SK-N-SH treated with all-trans-retinoic acid at 6 μM for 48 hours (cell line): ENCODE measurements at regions not wholly inside any gene's neighbourhood (a gene's known extent, or its start where the extent isn't known, plus 50 kb on each side); places are given as distances from the start of the nearest gene placed in this dataset.

Experiments
- ATAC-seq: fragments of 200-7000 bp; cut with Tn5 transposase; 3 replicates; pipeline ENCODE4 v1.9.1; 2020; ENCODE audit warnings: mild to moderate bottlenecking, moderate library complexity
- ARNTL ChIP-seq: fragments of 450-650 bp; formaldehyde crosslinking; IDR thresholded peaks from 2 replicates; pipeline ENCODE4 v1.5.0; 2020; ENCODE audit warnings: low read depth, mild to moderate bottlenecking, moderate library complexity, borderline replicate concordance
- ESRRG ChIP-seq: fragments of 250-450 bp; sonication (Bioruptor Pico); IDR thresholded peaks from 2 replicates; pipeline ENCODE4 v1.6.1; 2021; ENCODE audit warnings: mild to moderate bottlenecking
- GLIS3 ChIP-seq: fragments of 250-450 bp; sonication (Bioruptor Pico); IDR thresholded peaks from 2 replicates; pipeline ENCODE4 v1.5.0; 2020; ENCODE audit warnings: mild to moderate bottlenecking, moderate library complexity
- OSR1 ChIP-seq: fragments of 250-450 bp; sonication (Bioruptor Pico); IDR thresholded peaks from 2 replicates; pipeline ENCODE4 v1.8.0; 2022; ENCODE audit warnings: moderate library complexity, mild to moderate bottlenecking, inconsistent platforms
- PPARA ChIP-seq: fragments of 250-450 bp; sonication (Bioruptor Pico); IDR thresholded peaks from 2 replicates; pipeline ENCODE4 v1.5.0; 2020; ENCODE audit warnings: mild to moderate bottlenecking, borderline replicate concordance
- RARB ChIP-seq: fragments of 250-450 bp; sonication (Bioruptor Pico); IDR thresholded peaks from 2 replicates; pipeline ENCODE4 v1.8.0; 2021; ENCODE audit warnings: mild to moderate bottlenecking, moderate library complexity
- TCF4 ChIP-seq: fragments of 250-450 bp; sonication (Bioruptor Pico); IDR thresholded peaks from 2 replicates; pipeline ENCODE4 v1.8.0; 2021; ENCODE audit warnings: mild to moderate bottlenecking, moderate library complexity, borderline replicate concordance
- TOX ChIP-seq: fragments of 250-450 bp; sonication (Bioruptor Pico); IDR thresholded peaks from 2 replicates; pipeline ENCODE4 v1.8.0; 2021; ENCODE audit warnings: mild to moderate bottlenecking, moderate library complexity, borderline replicate concordance
- ZC3H10 ChIP-seq: fragments of 250-450 bp; sonication (Bioruptor Pico); IDR thresholded peaks from 2 replicates; pipeline ENCODE4 v1.5.1; 2021; ENCODE audit warnings: mild to moderate bottlenecking, moderate library complexity
- ZFP30 ChIP-seq: fragments of 450-650 bp; formaldehyde crosslinking; IDR thresholded peaks from 2 replicates; pipeline ENCODE4 v1.5.0; 2022; ENCODE audit warnings: mild to moderate bottlenecking, moderate library complexity
- ZNF70 ChIP-seq: fragments of 450-650 bp; formaldehyde crosslinking; IDR thresholded peaks from 2 replicates; pipeline ENCODE4 v1.5.0; 2020; ENCODE audit warnings: mild to moderate bottlenecking, moderate library complexity
- ZNF8 ChIP-seq: fragments of 450-650 bp; formaldehyde crosslinking; IDR thresholded peaks from 2 replicates; pipeline ENCODE4 v1.5.0; 2020; ENCODE audit warnings: mild to moderate bottlenecking, moderate library complexity
- TF ChIP-seq, protein P1 (sequence below): fragments of 250-450 bp; sonication (Bioruptor Pico); IDR thresholded peaks from 2 replicates; pipeline ENCODE4 v1.8.0; 2021; ENCODE audit warnings: low read depth, mild to moderate bottlenecking, moderate library complexity, borderline replicate concordance
- TF ChIP-seq, protein P2 (sequence below): fragments of 250-450 bp; sonication (Bioruptor Pico); IDR thresholded peaks from 2 replicates; pipeline ENCODE4 v1.5.1; 2021; ENCODE audit warnings: mild to moderate bottlenecking, moderate library complexity
- TF ChIP-seq, protein P3 (sequence below): fragments of 250-450 bp; sonication (Bioruptor Pico); IDR thresholded peaks from 2 replicates; pipeline ENCODE4 v1.8.0; 2020; ENCODE audit warnings: mild to moderate bottlenecking, moderate library complexity, borderline replicate concordance
- TF ChIP-seq, protein P4 (sequence below): fragments of 250-450 bp; sonication (Bioruptor Pico); IDR thresholded peaks from 2 replicates; pipeline ENCODE4 v1.5.1; 2020; ENCODE audit warnings: low read depth, mild to moderate bottlenecking, moderate library complexity

GRCh38 chr9:81476813-81477490 is 212.4 kb downstream of the TLE1 start:
- no peak for ATAC-seq
- no peak for TF ChIP-seq ZC3H10 (CRISPR knock-in tag)

DNA sequence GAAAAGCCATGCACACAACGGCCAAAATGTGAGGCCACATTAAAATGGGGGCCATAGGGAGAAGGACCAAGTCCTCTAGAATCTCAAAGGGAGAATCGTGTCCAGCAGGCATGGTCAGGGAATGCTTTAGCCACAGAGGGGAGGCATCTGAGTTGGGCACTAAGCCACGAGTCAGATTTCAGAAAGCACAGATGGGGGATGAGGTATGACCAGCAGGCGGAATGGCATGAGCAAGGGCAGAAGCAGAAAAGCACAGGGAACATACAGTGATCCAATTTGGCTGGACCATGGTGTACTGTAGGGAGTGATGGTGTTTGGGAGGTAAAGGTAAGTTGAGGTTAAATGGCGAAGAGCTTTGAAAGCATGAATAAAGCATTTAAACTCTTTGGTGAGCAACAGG is 214.6 kb downstream of the TLE1 start:
- no peak for ATAC-seq

GRCh38 chr9:81474125-81474524 is 215.2 kb downstream of the TLE1 start:
- TF ChIP-seq ZNF70 (CRISPR knock-in tag) = no peak
- no peak for ATAC-seq

More for the DNA sequence above, 214.6 kb downstream of the TLE1 start:
- TF ChIP-seq ZFP30 (no peak), PPARA (CRISPR knock-in tag) (no peak), OSR1 (no peak)
- TF ChIP-seq, protein P1, sequence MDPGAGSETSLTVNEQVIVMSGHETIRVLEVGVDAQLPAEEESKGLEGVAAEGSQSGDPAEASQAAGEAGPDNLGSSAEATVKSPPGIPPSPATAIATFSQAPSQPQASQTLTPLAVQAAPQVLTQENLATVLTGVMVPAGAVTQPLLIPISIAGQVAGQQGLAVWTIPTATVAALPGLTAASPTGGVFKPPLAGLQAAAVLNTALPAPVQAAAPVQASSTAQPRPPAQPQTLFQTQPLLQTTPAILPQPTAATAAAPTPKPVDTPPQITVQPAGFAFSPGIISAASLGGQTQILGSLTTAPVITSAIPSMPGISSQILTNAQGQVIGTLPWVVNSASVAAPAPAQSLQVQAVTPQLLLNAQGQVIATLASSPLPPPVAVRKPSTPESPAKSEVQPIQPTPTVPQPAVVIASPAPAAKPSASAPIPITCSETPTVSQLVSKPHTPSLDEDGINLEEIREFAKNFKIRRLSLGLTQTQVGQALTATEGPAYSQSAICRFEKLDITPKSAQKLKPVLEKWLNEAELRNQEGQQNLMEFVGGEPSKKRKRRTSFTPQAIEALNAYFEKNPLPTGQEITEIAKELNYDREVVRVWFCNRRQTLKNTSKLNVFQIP (CRISPR knock-in tag) = no peak
- TF ChIP-seq, protein P2, sequence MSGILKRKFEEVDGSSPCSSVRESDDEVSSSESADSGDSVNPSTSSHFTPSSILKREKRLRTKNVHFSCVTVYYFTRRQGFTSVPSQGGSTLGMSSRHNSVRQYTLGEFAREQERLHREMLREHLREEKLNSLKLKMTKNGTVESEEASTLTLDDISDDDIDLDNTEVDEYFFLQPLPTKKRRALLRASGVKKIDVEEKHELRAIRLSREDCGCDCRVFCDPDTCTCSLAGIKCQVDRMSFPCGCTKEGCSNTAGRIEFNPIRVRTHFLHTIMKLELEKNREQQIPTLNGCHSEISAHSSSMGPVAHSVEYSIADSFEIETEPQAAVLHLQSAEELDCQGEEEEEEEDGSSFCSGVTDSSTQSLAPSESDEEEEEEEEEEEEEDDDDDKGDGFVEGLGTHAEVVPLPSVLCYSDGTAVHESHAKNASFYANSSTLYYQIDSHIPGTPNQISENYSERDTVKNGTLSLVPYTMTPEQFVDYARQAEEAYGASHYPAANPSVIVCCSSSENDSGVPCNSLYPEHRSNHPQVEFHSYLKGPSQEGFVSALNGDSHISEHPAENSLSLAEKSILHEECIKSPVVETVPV (CRISPR knock-in tag) = no peak
- TF ChIP-seq, protein P3, sequence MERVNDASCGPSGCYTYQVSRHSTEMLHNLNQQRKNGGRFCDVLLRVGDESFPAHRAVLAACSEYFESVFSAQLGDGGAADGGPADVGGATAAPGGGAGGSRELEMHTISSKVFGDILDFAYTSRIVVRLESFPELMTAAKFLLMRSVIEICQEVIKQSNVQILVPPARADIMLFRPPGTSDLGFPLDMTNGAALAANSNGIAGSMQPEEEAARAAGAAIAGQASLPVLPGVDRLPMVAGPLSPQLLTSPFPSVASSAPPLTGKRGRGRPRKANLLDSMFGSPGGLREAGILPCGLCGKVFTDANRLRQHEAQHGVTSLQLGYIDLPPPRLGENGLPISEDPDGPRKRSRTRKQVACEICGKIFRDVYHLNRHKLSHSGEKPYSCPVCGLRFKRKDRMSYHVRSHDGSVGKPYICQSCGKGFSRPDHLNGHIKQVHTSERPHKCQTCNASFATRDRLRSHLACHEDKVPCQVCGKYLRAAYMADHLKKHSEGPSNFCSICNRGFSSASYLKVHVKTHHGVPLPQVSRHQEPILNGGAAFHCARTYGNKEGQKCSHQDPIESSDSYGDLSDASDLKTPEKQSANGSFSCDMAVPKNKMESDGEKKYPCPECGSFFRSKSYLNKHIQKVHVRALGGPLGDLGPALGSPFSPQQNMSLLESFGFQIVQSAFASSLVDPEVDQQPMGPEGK (CRISPR knock-in tag) = no peak
- TF ChIP-seq, protein P4, sequence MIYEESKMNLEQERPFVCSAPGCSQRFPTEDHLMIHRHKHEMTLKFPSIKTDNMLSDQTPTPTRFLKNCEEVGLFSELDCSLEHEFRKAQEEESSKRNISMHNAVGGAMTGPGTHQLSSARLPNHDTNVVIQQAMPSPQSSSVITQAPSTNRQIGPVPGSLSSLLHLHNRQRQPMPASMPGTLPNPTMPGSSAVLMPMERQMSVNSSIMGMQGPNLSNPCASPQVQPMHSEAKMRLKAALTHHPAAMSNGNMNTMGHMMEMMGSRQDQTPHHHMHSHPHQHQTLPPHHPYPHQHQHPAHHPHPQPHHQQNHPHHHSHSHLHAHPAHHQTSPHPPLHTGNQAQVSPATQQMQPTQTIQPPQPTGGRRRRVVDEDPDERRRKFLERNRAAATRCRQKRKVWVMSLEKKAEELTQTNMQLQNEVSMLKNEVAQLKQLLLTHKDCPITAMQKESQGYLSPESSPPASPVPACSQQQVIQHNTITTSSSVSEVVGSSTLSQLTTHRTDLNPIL (CRISPR knock-in tag) = no peak

GRCh38 chr9:81473708-81474107 is 215.6 kb downstream of the TLE1 start:
- ATAC-seq = no peak

DNA sequence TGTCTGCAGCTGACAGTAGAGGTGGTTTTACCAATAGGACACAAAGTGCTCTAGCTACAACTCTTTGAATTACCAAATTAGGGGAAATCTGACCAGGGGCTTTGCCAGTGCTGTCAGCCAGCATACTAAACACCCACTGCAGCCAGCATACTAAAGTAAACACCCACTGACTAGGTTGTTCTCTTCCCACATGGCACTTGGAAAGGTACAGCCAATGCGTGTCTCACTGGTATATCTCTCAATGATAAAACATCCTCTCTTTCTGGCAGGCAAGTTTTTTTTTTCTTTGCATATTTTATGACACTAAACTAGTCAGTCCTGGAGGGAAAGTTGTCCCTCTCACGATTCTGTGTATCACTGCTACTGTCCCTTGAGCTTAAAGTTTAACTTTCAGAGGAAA is 216.1 kb downstream of the TLE1 start:
- no peak for ATAC-seq
- TF ChIP-seq TOX (CRISPR knock-in tag) = no peak
- TF ChIP-seq OSR1 = no peak
- no peak for TF ChIP-seq ARNTL (CRISPR knock-in tag)
- TF ChIP-seq RARB = no peak
- TF ChIP-seq, protein P3 (CRISPR knock-in tag) = no peak
- no peak for TF ChIP-seq ZC3H10 (CRISPR knock-in tag)
- TF ChIP-seq, protein P1 (CRISPR knock-in tag) = no peak
- TF ChIP-seq, all 23 proteins: peak for 0

More at GRCh38 chr9:81473708-81474107, 215.6 kb downstream of the TLE1 start:
- TF ChIP-seq, protein P3 (CRISPR knock-in tag) = no peak
- TF ChIP-seq OSR1 = no peak
- no peak for TF ChIP-seq ESRRG (CRISPR knock-in tag)
- no peak for TF ChIP-seq ZNF8 (CRISPR knock-in tag)
- TF ChIP-seq ARNTL (CRISPR knock-in tag) = no peak
- no peak for TF ChIP-seq TCF4 (CRISPR knock-in tag)
- no peak for TF ChIP-seq ZNF70 (CRISPR knock-in tag)
- TF ChIP-seq, protein P4 (CRISPR knock-in tag) = no peak
- no peak for TF ChIP-seq GLIS3 (CRISPR knock-in tag)
